ENCODE measurements at regions not wholly inside any gene's neighbourhood (a gene's known extent, or its start where the extent isn't known, plus 50 kb on each side); places are given as distances from the start of the nearest gene placed in this dataset.

DNA sequence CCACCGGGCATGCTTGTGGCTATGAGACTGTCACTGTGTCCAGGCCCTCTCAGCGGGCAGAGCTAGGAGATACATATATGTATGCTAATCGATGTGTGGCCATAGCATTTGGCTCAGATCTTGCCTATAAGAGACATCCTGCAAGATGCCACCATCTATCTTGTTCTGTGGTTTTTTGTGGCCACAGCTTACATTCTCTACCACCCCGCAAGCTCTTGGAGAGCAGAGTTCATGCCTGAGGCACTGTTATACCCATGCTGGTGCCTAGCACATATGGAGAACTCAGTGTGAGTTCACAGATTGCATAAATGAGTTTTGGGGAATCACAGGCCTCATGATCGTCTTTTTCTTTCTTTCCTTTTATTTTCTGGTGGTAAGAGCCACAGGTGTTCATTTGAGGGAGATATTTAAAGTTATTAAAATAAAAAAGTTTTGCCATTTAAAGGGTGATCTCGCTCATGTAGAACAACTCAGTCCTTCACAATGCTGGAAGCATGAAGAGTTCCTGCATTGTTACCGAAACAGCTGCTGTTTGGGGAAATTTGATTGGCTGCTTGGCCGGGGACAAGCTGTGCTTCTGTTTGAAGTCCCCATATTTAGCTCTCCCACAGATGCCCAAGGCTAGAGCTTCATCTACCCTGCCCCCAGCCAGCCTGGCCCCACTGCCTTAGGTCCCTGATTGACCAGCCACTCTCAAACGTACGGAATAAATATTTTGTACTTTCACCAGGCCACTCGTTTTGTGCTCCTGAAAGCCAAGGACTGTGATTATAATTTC is 169.2 kb upstream of the MAP1B start:
- H3K36me3 ChIP-seq: no peaks in the 10 kb centered on the region
- TF ChIP-seq, protein P1, sequence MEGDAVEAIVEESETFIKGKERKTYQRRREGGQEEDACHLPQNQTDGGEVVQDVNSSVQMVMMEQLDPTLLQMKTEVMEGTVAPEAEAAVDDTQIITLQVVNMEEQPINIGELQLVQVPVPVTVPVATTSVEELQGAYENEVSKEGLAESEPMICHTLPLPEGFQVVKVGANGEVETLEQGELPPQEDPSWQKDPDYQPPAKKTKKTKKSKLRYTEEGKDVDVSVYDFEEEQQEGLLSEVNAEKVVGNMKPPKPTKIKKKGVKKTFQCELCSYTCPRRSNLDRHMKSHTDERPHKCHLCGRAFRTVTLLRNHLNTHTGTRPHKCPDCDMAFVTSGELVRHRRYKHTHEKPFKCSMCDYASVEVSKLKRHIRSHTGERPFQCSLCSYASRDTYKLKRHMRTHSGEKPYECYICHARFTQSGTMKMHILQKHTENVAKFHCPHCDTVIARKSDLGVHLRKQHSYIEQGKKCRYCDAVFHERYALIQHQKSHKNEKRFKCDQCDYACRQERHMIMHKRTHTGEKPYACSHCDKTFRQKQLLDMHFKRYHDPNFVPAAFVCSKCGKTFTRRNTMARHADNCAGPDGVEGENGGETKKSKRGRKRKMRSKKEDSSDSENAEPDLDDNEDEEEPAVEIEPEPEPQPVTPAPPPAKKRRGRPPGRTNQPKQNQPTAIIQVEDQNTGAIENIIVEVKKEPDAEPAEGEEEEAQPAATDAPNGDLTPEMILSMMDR (IDR thresholded peaks at IDR 0.05): no peak
- peaks cover 0 to 22% of the 10 kb centered on the region in 2 donors for H3K4me1 ChIP-seq
- no peaks in the 10 kb centered on the region for H3K27me3 ChIP-seq
- no peak for DNase-seq (ENCODE audit: low spot score)
- no peaks in the 10 kb centered on the region for H3K9me3 ChIP-seq
- H3K4me3 ChIP-seq: no peak overlapping the region
- H3K27ac ChIP-seq: no peak overlapping the region

DNA sequence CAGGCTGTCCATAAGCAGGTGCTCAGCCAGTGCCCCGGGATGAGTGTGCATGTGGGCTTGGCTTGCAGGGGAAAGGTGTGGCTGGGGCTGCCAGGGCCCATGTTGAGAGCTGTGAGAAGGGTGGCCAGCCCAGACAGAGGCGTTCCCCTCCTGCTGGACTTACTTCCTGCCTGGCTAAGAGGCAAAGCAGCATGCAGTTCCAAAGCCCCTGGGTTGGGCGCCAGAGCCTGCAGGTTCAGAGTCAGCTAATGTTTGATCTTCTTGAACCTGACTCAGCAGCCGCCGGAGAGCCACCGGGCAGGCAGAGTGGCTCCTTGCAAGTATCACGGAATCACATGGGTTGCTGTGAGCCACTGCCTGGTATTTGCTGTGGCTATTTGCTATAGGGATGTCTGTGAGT is 168.4 kb upstream of the MAP1B start:
- Histone ChIP-seq H3K4me1 (peaks cover 0 to 17% of the 10 kb centered on the region in 2 donors), H3K4me3 (no peak overlapping the region), H3K27me3 (no peaks in the 10 kb centered on the region), H3K9me3 (no peaks in the 10 kb centered on the region), H3K27ac (no peak overlapping the region), H3K36me3 (no peaks in the 10 kb centered on the region)
- no peak for DNase-seq (ENCODE audit: low spot score)
- TF ChIP-seq, protein P1 (IDR thresholded peaks at IDR 0.05): no peak

DNA sequence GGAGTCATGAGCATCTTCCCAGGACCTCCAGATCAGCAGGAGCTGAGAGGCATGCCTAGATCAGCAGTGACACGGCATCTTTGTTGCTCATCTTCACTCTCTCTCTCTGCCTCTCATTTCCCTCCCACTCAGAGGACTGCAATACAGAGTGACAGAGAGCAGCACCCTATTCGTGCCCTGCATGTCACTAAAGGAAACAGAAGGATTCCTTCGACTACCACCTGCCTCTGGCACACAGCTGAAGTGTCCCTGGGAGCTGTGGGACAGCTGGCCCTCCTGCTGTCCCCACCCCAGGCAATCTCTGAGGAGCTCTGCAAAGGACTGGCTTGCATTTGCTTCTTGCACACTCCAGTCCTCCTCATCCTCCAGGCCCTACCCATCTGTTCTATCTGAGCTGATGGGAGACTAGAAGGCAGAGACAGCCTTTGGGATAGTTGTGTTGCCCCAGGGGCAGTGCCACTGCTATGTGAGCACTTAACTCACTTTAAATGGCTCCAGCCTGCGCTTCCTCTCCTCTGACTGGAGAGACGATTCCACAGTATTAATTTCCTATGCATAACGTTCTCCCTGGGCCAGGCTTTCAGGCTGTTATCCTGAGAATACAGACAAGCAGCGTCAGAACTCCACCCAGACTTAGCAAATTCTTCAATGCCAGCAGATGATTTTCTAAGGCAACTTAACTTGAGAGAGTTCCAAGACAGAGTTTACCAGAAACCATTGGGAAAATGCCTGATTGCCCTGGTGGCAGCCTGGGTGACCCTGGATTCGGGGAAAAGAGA is 167.6 kb upstream of the MAP1B start:
- no peaks in the 10 kb centered on the region for H3K9me3 ChIP-seq
- H3K27me3 ChIP-seq: no peaks in the 10 kb centered on the region
- H3K27ac ChIP-seq: no peak overlapping the region
- H3K4me3 ChIP-seq: no peak overlapping the region
- no peak for DNase-seq (ENCODE audit: low spot score)
- peaks cover 0 to 17% of the 10 kb centered on the region in 2 donors for H3K4me1 ChIP-seq
- H3K36me3 ChIP-seq: no peaks in the 10 kb centered on the region
- TF ChIP-seq, protein P1 (IDR thresholded peaks at IDR 0.05): no peak

DNA sequence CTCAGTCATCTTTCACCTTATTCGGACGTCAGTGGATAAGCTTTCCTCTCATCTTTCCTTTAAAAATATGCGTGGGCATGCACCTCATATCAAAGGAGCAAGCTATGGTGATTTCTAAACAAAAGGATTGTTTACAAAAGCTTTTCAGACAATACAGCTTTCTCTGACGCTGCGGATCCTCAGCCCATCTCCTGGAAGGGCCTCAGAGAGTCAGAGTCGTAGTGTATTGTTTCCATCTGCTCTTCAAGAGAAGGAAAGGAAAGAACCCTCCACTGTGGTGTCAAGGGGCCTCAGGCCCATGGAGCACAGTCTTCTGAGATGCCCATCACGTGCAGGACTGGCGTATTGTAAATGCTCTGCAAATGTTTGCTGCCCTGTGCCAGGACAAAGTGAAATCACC is 163.4 kb upstream of the MAP1B start:
- TF ChIP-seq, protein P1 (IDR thresholded peaks at IDR 0.05): no peak
- Histone ChIP-seq H3K27me3 (no peaks in the 10 kb centered on the region), H3K9me3 (peaks cover 0 to 2% of the 10 kb centered on the region in 2 donors), H3K36me3 (no peaks in the 10 kb centered on the region), H3K4me1 (peaks cover 0 to 11% of the 10 kb centered on the region in 2 donors), H3K4me3 (no peak overlapping the region), H3K27ac (no peak overlapping the region)
- no peak for DNase-seq (ENCODE audit: low spot score)

DNA sequence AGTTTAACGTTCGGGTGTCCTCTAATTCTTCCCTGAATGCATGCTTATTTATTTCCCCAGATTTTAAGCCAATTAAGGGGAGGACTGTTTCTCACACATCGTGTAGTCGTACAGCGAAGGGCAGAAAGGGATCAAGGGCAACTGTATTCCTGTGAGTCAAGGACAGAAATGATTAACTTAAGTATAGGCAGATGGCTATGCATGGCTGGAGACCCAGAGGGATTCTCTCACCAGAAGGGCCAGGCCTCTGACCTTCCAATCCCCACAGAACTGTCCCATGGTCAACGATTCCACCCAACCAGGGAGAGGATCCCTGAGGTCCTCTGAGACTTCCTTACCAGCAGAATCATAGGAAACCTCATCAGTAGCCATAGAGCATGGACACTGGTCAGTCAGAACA is 161.8 kb upstream of the MAP1B start:
- no peak for DNase-seq (ENCODE audit: low spot score)
- TF ChIP-seq, protein P1 (IDR thresholded peaks at IDR 0.05): no peak
- Histone ChIP-seq H3K27me3 (no peaks in the 10 kb centered on the region), H3K36me3 (no peaks in the 10 kb centered on the region), H3K9me3 (peaks cover 0 to 7% of the 10 kb centered on the region in 2 donors), H3K4me1 (no peaks in the 10 kb centered on the region), H3K27ac (no peak overlapping the region), H3K4me3 (no peak overlapping the region)

Data from right atrium auricular region (tissue), 2 donors.